ENCODE measurements at regions not wholly inside any gene's neighbourhood (a gene's known extent, or its start where the extent isn't known, plus 50 kb on each side); places are given as distances from the start of the nearest gene placed in this dataset.

GRCh38 chr4:24117975-24118374 is 228.1 kb upstream of the PPARGC1A start:
- TF ChIP-seq CTCF (IDR thresholded peaks at IDR 0.05): no peak
- TF ChIP-seq POLR2A (IDR thresholded peaks at IDR 0.05): no peak
